VCaP (cell line): ENCODE measurements at regions not wholly inside any gene's neighbourhood (a gene's known extent, or its start where the extent isn't known, plus 50 kb on each side); places are given as distances from the start of the nearest gene placed in this dataset.
A peak's percentile ranks its signal among the peaks of the same experiment; 100 is the strongest.

Source experiments
- H3K27ac ChIP-seq: fragments of 450-650 bp; 2 replicates; pipeline ENCODE4 v1.5.1; 2017
- CTCF ChIP-seq: fragments of 450-650 bp; conservative IDR thresholded peaks from 2 replicates; pipeline ENCODE4 v1.5.1; 2017; ENCODE audit warnings: mild to moderate bottlenecking, moderate library complexity

- H3K27ac ChIP-seq: peak overlapping the region; percentile 14; the same call in 1 of the 2 replicates
- TF ChIP-seq CTCF: no peak
Measured at GRCh38 chr20:46827718-46828458, 66.8 kb upstream of the EYA2 start.

- no peak for TF ChIP-seq CTCF
- H3K27ac ChIP-seq: no peak overlapping the region
Measured at GRCh38 chr20:46828471-46828870, 66.2 kb upstream of the EYA2 start.

GRCh38 chr20:46830886-46831632, 63.6 kb upstream of the EYA2 start:
- peak overlapping the region; percentile 58 for H3K27ac ChIP-seq
- no peak for TF ChIP-seq CTCF

- peak overlapping the region; percentile 58 for H3K27ac ChIP-seq
- no peak for TF ChIP-seq CTCF
Measured at GRCh38 chr20:46831633-46832011, 63.0 kb upstream of the EYA2 start.

- no peak overlapping the region for H3K27ac ChIP-seq
- TF ChIP-seq CTCF: no peak
Measured at GRCh38 chr20:46832555-46832954, 62.1 kb upstream of the EYA2 start.

- no peak overlapping the region for H3K27ac ChIP-seq
- TF ChIP-seq CTCF: no peak
Measured at GRCh38 chr20:46833360-46833759, 61.3 kb upstream of the EYA2 start.

GRCh38 chr20:46835418-46835817, 59.2 kb upstream of the EYA2 start:
- no peak for TF ChIP-seq CTCF
- H3K27ac ChIP-seq: no peak overlapping the region
